ENCODE measurements at regions not wholly inside any gene's neighbourhood (a gene's known extent, or its start where the extent isn't known, plus 50 kb on each side); places are given as distances from the start of the nearest gene placed in this dataset.
A peak's percentile ranks its signal among the peaks of the same experiment; 100 is the strongest.
"Not testable (repeated sequence)": the region's sequence is repeated elsewhere in the genome, so short reads cannot be mapped to it uniquely, and the experiment has no call there.

DNA sequence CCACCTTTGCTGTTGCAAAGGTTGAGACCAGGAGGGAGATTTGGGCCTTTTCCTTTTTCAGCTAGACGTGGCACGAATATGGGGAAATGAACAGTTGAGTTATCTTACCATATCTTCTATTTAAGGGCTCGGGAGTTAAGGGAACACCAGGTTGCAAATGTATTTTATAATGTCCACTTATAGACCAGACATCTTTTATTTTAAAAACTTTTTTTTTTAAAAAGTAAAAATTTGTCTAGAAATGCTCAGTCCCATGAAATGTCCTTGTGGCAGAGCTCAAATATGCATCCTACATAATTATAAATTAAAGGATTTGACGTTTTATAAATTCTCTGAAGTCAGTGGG, 103.6 kb upstream of the VEPH1 start:
- no peak overlapping the region for H3K4me3 Mint-ChIP-seq

DNA sequence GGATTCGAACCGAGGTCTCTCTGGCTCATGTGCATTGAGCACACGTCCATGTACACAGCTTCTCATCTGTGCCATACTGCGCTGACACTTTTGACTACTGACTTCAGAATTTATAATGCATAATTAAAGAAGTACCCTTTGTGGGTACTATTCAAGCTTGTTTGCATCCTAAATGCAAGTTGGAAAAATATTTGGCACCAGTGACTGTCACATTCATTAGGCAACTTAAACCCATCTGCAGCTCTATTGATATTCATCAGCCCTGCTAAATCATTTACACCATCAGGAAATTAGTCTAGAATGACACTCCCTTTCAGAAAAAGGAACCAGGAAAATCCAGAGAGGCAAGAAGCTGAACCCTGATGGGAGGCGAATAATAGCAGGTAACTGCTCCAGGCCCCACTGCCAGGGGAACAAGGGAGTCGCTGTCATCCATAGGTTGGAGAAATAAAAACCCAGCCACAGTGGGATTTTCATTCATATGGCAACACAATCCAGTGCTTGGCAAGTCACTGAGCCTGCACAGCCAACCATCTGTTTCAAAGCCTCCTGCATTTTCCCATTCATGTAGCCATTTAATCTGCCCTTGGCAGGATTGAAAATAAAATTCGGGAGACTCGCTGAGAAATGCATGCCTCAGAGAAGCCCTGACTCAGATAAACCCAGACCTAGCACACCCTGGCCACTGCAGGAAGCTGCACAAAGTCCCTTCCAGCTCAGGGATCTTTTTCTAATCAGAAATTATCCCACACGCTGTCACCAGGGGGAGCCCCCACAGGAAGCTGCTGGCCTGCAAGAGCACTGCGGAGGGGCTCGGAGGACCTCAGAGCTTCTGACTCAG, 103.0 kb upstream of the VEPH1 start:
- Mint-ChIP-seq H3K9me3 (no peaks in the 10 kb centered on the region), H3K36me3 (no peaks in the 10 kb centered on the region), H3K4me1 (peaks cover 0 to 9% (median 2%) of the 10 kb centered on the region in 3 donors), H3K4me3 (no peak overlapping the region), H3K27me3 (peaks cover 12 to 45% (median 33%) of the 10 kb centered on the region in 3 donors), H3K27ac (peak overlapping the region in 2 of 6 donors; percentile 77 to 78)
- ATAC-seq (ENCODE audit: low read depth in 2 of 2), result peak; percentile 65 to 69
- DNase-seq, result peak; percentile 45

More for the DNA sequence above, 103.6 kb upstream of the VEPH1 start:
- ATAC-seq (ENCODE audit: low read depth in 2 of 2) (no peak), DNase-seq (no peak)
- H3K9me3 Mint-ChIP-seq, result no peaks in the 10 kb centered on the region
- peak overlapping the region in 2 of 6 donors; percentile 77 to 78 for H3K27ac Mint-ChIP-seq
- H3K36me3 Mint-ChIP-seq, result no peaks in the 10 kb centered on the region
- peaks cover 12 to 48% (median 33%) of the 10 kb centered on the region in 3 donors for H3K27me3 Mint-ChIP-seq
- H3K4me1 Mint-ChIP-seq, result peaks cover 0 to 9% (median 2%) of the 10 kb centered on the region in 3 donors

DNA sequence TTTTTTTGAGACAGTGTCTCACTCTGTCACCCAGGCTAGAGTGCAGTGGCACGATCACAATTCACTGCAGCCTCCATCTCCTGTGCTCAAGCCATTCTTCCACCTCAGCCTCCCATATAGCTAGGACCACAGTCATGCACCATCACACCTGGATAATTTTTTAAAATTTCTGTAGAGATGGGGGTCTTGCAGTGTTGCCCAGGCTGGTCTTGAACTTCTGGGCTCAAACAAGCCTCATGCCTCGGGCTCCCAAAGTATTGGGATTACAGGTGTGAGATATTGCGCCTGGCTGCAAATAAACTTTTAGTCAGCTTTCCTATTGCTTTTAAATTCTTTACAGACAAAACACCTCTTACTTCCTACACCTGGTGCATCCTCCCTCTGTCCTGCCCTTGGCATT, 102.1 kb upstream of the VEPH1 start:
- Mint-ChIP-seq H3K4me3 (no peak overlapping the region), H3K27ac (no peak overlapping the region), H3K27me3 (peaks cover 12 to 45% (median 33%) of the 10 kb centered on the region in 3 donors), H3K9me3 (no peaks in the 10 kb centered on the region), H3K4me1 (peaks cover 0 to 9% (median 2%) of the 10 kb centered on the region in 3 donors), H3K36me3 (no peaks in the 10 kb centered on the region)
- ATAC-seq (ENCODE audit: low read depth in 2 of 2) (no peak), DNase-seq (no peak)

DNA sequence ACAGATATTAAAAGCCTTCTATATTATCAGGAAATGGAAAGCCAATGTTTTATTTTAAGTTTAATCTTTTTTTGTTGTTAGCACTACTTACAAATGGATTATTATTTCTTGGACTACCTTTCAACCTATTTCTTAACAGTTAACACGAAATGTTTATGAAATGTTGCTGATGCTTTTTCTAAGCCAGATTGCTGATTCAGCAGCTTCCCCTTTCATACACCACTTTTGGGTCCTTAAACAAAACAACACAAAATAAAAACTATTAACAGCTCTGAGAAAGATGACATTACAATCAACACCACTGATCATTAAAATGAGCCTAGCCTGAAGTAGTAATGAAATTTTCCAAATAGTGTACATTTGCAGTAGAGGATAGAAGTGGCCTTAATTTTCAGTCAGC, 99.2 kb upstream of the VEPH1 start:
- DNase-seq (no peak), ATAC-seq (ENCODE audit: low read depth in 2 of 2) (no peak)
- no peak overlapping the region for H3K4me3 Mint-ChIP-seq
- peaks cover 0 to 5% (median 2%) of the 10 kb centered on the region in 3 donors for H3K4me1 Mint-ChIP-seq
- peaks cover 6 to 24% (median 20%) of the 10 kb centered on the region in 3 donors for H3K27me3 Mint-ChIP-seq
- H3K27ac Mint-ChIP-seq, result no peak overlapping the region
- no peaks in the 10 kb centered on the region for H3K36me3 Mint-ChIP-seq
- H3K9me3 Mint-ChIP-seq, result no peaks in the 10 kb centered on the region

DNA sequence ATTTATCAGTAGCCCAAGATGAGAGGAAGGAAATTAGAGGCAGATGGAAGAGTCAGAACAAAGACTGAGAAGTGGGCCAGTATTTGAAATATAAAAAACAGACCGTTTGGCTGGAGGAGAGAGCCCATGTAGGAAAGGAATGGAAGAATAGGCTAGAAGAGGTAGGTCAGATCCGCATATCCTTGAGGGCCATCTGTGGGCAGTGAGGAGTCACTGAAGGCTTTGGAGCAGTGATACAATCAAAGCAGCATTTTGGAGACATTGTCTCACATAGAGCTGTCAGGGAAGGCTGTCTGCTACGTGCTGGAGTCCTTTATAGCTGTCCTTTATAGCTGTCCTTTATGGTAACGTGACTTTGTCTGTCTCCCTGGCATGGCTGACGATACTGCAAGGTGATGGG, 92.0 kb upstream of the VEPH1 start:
- H3K27me3 Mint-ChIP-seq, result peaks cover 12 to 29% (median 21%) of the 10 kb centered on the region in 3 donors
- ATAC-seq (ENCODE audit: low read depth in 2 of 2) (no peak), DNase-seq (no peak)
- no peak overlapping the region for H3K4me3 Mint-ChIP-seq
- H3K9me3 Mint-ChIP-seq, result no peaks in the 10 kb centered on the region
- no peaks in the 10 kb centered on the region for H3K4me1 Mint-ChIP-seq
- H3K36me3 Mint-ChIP-seq, result no peaks in the 10 kb centered on the region
- H3K27ac Mint-ChIP-seq, result no peak overlapping the region

GRCh38 chr3:157594413-157594812, 91.2 kb upstream of the VEPH1 start:
- no peak for ATAC-seq (ENCODE audit: low read depth in 2 of 2)
- no peak for DNase-seq
- Mint-ChIP-seq H3K27ac (no peak overlapping the region), H3K36me3 (no peaks in the 10 kb centered on the region), H3K4me1 (no peaks in the 10 kb centered on the region), H3K27me3 (peaks cover 12 to 29% (median 21%) of the 10 kb centered on the region in 3 donors), H3K9me3 (no peaks in the 10 kb centered on the region), H3K4me3 (no peak overlapping the region)

DNA sequence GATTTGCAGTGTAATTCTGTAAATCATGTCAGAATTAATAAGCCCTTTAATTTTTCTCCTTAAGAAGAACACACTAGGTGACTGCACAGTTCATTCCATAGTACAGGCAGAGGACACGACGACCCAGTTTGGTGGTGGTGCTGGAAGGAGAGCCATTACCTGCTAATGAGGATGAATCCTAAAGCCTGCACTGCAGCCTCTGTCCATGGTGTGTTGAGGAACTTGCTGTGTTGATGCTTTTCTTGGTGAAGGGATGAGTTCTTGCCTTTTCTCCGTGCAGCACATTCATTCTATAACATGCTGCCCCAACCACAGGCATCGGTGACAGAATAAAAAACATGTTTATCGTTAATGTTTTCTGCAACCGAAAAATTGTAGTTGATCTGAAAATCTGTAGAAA, 89.6 kb upstream of the VEPH1 start:
- Mint-ChIP-seq H3K27me3 (peaks cover 17 to 21% (median 21%) of the 10 kb centered on the region in 3 donors), H3K4me1 (no peaks in the 10 kb centered on the region), H3K4me3 (no peak overlapping the region), H3K27ac (no peak overlapping the region), H3K9me3 (no peaks in the 10 kb centered on the region), H3K36me3 (no peaks in the 10 kb centered on the region)
- DNase-seq, result no peak
- ATAC-seq (ENCODE audit: low read depth in 2 of 2), result no peak

DNA sequence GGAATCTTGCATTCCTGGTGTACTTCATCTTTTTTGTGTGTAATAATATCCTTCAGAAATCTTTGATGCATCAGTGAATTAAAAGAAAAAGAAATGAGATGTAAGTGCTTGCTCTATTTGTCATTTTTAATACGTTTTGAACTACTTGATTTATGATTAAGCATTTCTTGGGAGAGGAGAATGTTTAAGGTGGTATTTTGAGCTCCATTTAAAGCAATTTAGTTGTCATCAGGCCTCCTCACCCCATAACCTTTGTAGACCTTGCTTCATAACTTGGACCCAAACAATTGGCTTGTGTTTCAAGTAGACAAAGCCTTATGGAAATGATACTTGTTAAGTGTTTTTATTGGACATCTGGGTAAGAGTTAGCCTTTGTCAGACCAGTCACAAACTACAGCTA, 87.1 kb upstream of the VEPH1 start:
- no peak overlapping the region for H3K4me3 Mint-ChIP-seq
- H3K27me3 Mint-ChIP-seq, result peaks cover 5 to 16% (median 8%) of the 10 kb centered on the region in 3 donors
- ATAC-seq (ENCODE audit: low read depth in 2 of 2) (no peak), DNase-seq (no peak)
- H3K36me3 Mint-ChIP-seq, result no peaks in the 10 kb centered on the region
- no peaks in the 10 kb centered on the region for H3K9me3 Mint-ChIP-seq
- H3K4me1 Mint-ChIP-seq, result no peaks in the 10 kb centered on the region
- no peak overlapping the region for H3K27ac Mint-ChIP-seq

- DNase-seq, result no peak
- Mint-ChIP-seq H3K4me3 (no peak overlapping the region), H3K9me3 (no peaks in the 10 kb centered on the region), H3K36me3 (no peaks in the 10 kb centered on the region), H3K27me3 (peaks cover 0 to 9% (median 8%) of the 10 kb centered on the region in 3 donors), H3K27ac (no peak overlapping the region), H3K4me1 (no peaks in the 10 kb centered on the region)
- ATAC-seq (ENCODE audit: low read depth in 2 of 2), result no peak
These were observed 86.0 kb upstream of the VEPH1 start for GRCh38 chr3:157589211-157589610.

- peaks cover 0 to 9% (median 8%) of the 10 kb centered on the region in 3 donors for H3K27me3 Mint-ChIP-seq
- H3K4me1 Mint-ChIP-seq, result no peaks in the 10 kb centered on the region
- H3K9me3 Mint-ChIP-seq, result no peaks in the 10 kb centered on the region
- ATAC-seq (ENCODE audit: low read depth in 2 of 2) (no peak), DNase-seq (no peak)
- no peak overlapping the region for H3K4me3 Mint-ChIP-seq
- no peaks in the 10 kb centered on the region for H3K36me3 Mint-ChIP-seq
- no peak overlapping the region for H3K27ac Mint-ChIP-seq
These were observed 85.3 kb upstream of the VEPH1 start for GRCh38 chr3:157588386-157589060.

DNA sequence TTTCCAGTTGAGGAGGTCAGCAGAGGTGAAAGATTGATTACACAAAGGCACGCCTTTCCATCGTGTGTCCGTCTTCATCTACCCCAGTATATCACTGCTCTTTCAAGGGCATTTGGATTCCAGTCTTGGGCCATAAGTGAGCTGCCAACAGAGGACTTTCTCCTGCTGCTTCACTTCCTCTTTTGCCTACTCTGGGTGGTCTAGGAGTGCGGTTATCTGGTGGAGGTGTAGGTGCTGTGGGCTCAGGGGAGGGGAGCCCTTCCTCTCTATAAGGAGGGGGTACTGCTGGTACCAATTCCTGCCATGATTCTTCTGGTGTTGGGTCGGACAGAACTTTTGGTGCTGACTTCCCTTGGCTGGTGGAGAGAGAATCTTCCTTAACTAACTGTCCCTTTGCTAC, 83.1 kb upstream of the VEPH1 start:
- Mint-ChIP-seq H3K4me3 (no peak overlapping the region), H3K27me3 (peaks cover 0 to 9% (median 9%) of the 10 kb centered on the region in 3 donors), H3K36me3 (no peaks in the 10 kb centered on the region), H3K4me1 (no peaks in the 10 kb centered on the region), H3K27ac (no peak overlapping the region), H3K9me3 (no peaks in the 10 kb centered on the region)
- ATAC-seq (ENCODE audit: low read depth in 2 of 2) (no peak), DNase-seq (no peak)

DNA sequence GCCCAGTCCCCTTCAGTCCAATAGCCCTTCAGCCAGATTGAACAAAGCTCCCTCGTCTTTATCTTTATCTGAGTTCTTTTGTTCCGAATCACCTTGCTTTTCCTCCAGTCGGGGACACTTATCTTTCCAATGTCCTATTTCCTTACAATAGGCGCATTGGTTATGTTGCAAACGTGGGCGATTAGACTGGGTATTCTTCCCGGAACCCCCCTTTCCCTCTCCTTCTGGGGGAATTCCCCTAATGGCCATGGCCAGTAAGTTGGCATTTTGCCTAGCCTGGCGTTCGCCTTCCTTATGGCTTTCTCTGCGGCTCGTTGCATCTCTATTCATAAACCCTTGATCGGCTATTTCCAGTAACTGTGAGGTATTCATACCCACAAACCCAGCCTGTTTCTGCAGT, 82.2 kb upstream of the VEPH1 start:
- Mint-ChIP-seq H3K9me3 (no peaks in the 10 kb centered on the region), H3K36me3 (no peaks in the 10 kb centered on the region), H3K27me3 (peaks cover 0 to 9% (median 9%) of the 10 kb centered on the region in 3 donors), H3K27ac (no peak overlapping the region), H3K4me3 (no peak overlapping the region), H3K4me1 (no peaks in the 10 kb centered on the region)
- DNase-seq (no peak), ATAC-seq (ENCODE audit: low read depth in 2 of 2) (no peak)

DNA sequence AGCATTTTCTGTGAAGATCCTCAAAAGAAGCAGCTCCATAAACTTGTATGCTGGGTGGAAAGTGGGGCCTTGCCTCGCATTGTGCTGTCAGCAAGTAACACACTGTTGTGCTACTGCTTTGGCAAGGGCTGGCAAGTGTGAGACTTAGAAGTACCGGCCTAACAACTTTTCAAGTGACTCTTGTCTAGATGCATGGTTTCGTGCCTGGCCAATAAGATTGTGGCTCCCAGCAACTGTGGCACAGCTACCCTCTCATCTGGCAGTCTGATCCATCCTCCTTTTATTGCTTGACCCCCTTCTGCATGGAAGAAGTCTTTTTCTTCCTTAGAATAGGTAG, 79.4 kb upstream of the VEPH1 start:
- DNase-seq (no peak), ATAC-seq (ENCODE audit: low read depth in 2 of 2) (no peak)
- Mint-ChIP-seq H3K4me3 (no peak overlapping the region), H3K9me3 (peaks cover 0 to 2% (median 0%) of the 10 kb centered on the region in 7 donors), H3K27ac (no peak overlapping the region), H3K36me3 (no peaks in the 10 kb centered on the region), H3K27me3 (peaks cover 0 to 14% (median 8%) of the 10 kb centered on the region in 3 donors), H3K4me1 (no peaks in the 10 kb centered on the region)

DNA sequence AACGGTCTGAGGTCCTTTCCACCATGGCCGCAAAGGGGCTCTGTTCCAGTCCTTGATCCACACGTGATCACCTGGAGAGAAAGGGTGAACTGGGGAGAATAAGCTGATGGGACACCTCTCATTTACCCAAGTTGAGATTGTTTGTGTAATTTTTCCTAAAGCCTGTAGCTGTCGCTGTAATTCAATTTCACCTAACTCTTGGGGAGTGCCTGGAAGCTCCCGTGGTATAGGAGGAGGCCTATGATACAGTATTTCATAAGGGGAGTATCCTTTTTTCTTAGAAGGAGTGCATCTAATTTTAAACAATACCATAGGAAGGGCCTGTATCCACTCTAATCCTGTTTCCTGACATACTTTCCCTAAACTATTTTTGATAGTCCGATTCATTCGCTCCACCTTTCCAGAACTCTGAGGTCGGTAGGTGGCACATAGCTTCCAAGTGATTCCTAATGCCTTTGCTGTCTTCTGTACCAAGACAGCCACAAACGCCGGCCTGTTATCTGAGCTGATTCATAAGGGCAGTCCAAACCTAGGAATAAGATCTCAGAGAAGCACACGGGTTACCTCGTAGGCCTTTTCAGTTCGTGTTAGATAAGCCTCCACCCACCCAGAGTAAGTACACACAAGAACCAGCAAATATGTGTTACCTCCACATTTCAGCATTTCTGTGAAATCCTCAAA, 78.9 kb upstream of the VEPH1 start:
- H3K4me3 Mint-ChIP-seq; H3K4me1 Mint-ChIP-seq; DNase-seq; ATAC-seq (ENCODE audit: low read depth in 2 of 2); H3K9me3 Mint-ChIP-seq; H3K27ac Mint-ChIP-seq; H3K36me3 Mint-ChIP-seq: not testable (repeated sequence)
- H3K27me3 Mint-ChIP-seq, result peaks cover 0 to 13% (median 8%) of the 10 kb centered on the region in 3 donors
